ENCODE measurements at regions not wholly inside any gene's neighbourhood (a gene's known extent, or its start where the extent isn't known, plus 50 kb on each side); places are given as distances from the start of the nearest gene placed in this dataset.
"Not testable (repeated sequence)": the region's sequence is repeated elsewhere in the genome, so short reads cannot be mapped to it uniquely, and the experiment has no call there.

- DNase-seq (ENCODE audit: extremely low read depth in 1 of 11, low read depth in 9 of 11, low spot score in 4 of 11): no peak
These were observed 170.3 kb upstream of the WWC1 start for GRCh38 chr5:168121138-168121494.

- no peak for DNase-seq (ENCODE audit: extremely low read depth in 1 of 11, low read depth in 9 of 11, low spot score in 4 of 11)
These were observed 167.6 kb upstream of the WWC1 start for GRCh38 chr5:168123631-168124528.

GRCh38 chr5:168125445-168126199 lies 165.8 kb upstream of the WWC1 start:
- no peak for DNase-seq (ENCODE audit: extremely low read depth in 1 of 11, low read depth in 9 of 11, low spot score in 4 of 11)

GRCh38 chr5:168126606-168127005 lies 164.8 kb upstream of the WWC1 start:
- DNase-seq (ENCODE audit: extremely low read depth in 1 of 11, low read depth in 9 of 11, low spot score in 4 of 11): no peak

- DNase-seq (ENCODE audit: extremely low read depth in 1 of 11, low read depth in 9 of 11, low spot score in 4 of 11): no peak
These were observed 163.3 kb upstream of the WWC1 start for GRCh38 chr5:168128111-168128510.

GRCh38 chr5:168128557-168128956 lies 162.9 kb upstream of the WWC1 start:
- DNase-seq (ENCODE audit: extremely low read depth in 1 of 11, low read depth in 9 of 11, low spot score in 4 of 11): no peak

GRCh38 chr5:168131519-168131918 lies 159.9 kb upstream of the WWC1 start:
- DNase-seq (ENCODE audit: extremely low read depth in 1 of 11, low read depth in 9 of 11, low spot score in 4 of 11): no peak

- DNase-seq (ENCODE audit: extremely low read depth in 1 of 11, low read depth in 9 of 11, low spot score in 4 of 11): no peak
These were observed 159.2 kb upstream of the WWC1 start for GRCh38 chr5:168132241-168132641.

GRCh38 chr5:168135897-168136296 lies 155.5 kb upstream of the WWC1 start:
- no peak for DNase-seq (ENCODE audit: extremely low read depth in 1 of 11, low read depth in 9 of 11, low spot score in 4 of 11)

GRCh38 chr5:168136340-168136739 lies 155.1 kb upstream of the WWC1 start:
- DNase-seq (ENCODE audit: extremely low read depth in 1 of 11, low read depth in 9 of 11, low spot score in 4 of 11): no peak

- no peak for DNase-seq (ENCODE audit: extremely low read depth in 1 of 11, low read depth in 9 of 11, low spot score in 4 of 11)
These were observed 154.2 kb upstream of the WWC1 start for GRCh38 chr5:168137265-168137664.

GRCh38 chr5:168140241-168140640 lies 151.2 kb upstream of the WWC1 start:
- no peak for DNase-seq (ENCODE audit: extremely low read depth in 1 of 11, low read depth in 9 of 11, low spot score in 4 of 11)

GRCh38 chr5:168142402-168142801 lies 149.0 kb upstream of the WWC1 start:
- no peak for DNase-seq (ENCODE audit: extremely low read depth in 1 of 11, low read depth in 9 of 11, low spot score in 4 of 11)

- DNase-seq (ENCODE audit: extremely low read depth in 1 of 11, low read depth in 9 of 11, low spot score in 4 of 11): not testable (repeated sequence)
These were observed 147.9 kb upstream of the WWC1 start for GRCh38 chr5:168143521-168143920.

- no peak for DNase-seq (ENCODE audit: extremely low read depth in 1 of 11, low read depth in 9 of 11, low spot score in 4 of 11)
These were observed 144.3 kb upstream of the WWC1 start for GRCh38 chr5:168147106-168147505.

GRCh38 chr5:168147568-168148360 lies 143.7 kb upstream of the WWC1 start:
- no peak for DNase-seq (ENCODE audit: extremely low read depth in 1 of 11, low read depth in 9 of 11, low spot score in 4 of 11)

- no peak for DNase-seq (ENCODE audit: extremely low read depth in 1 of 11, low read depth in 9 of 11, low spot score in 4 of 11)
These were observed 140.4 kb upstream of the WWC1 start for GRCh38 chr5:168151041-168151440.

GRCh38 chr5:168152660-168153059 lies 138.8 kb upstream of the WWC1 start:
- no peak for DNase-seq (ENCODE audit: extremely low read depth in 1 of 11, low read depth in 9 of 11, low spot score in 4 of 11)

GRCh38 chr5:168153263-168153875 lies 138.1 kb upstream of the WWC1 start:
- no peak for DNase-seq (ENCODE audit: extremely low read depth in 1 of 11, low read depth in 9 of 11, low spot score in 4 of 11)

Data from renal cortex interstitium (tissue), 11 donors.